ENCODE measurements at regions not wholly inside any gene's neighbourhood (a gene's known extent, or its start where the extent isn't known, plus 50 kb on each side); places are given as distances from the start of the nearest gene placed in this dataset.

GRCh38 chr11:36729825-36730224 is 131.8 kb upstream of the RAG2 start:
- TF ChIP-seq POLR2AphosphoS5 (IDR thresholded peaks at IDR 0.05; ENCODE audit: low read depth) (no peak), CTCF (IDR thresholded peaks at IDR 0.05; ENCODE audit: insufficient read depth, low read length) (no peak), SPI1 (IDR thresholded peaks at IDR 0.05; ENCODE audit: borderline replicate concordance, low read depth) (no peak), GABPA (IDR thresholded peaks at IDR 0.05; ENCODE audit: low read depth) (no peak)

Measured in HL-60 (cell line).